GM06990 (cell line): ENCODE measurements at regions not wholly inside any gene's neighbourhood (a gene's known extent, or its start where the extent isn't known, plus 50 kb on each side); places are given as distances from the start of the nearest gene placed in this dataset.

ENCODE experiments used
- DNase-seq: peaks from one replicate; pipeline ENCODE4 v3.0.0-alpha.2; 2011; ENCODE audit not compliant: insufficient read length; ENCODE audit errors: extremely low read depth
- H3K27me3 ChIP-seq: replicated peaks from 2 replicates; pipeline ENCODE4 v1.6.0; 2011; ENCODE audit warnings: low read length; ENCODE audit not compliant: control insufficient read depth, insufficient read depth
- H3K36me3 ChIP-seq: 2 replicates; pipeline ENCODE4 v1.5.1; 2011; ENCODE audit warnings: low read length; ENCODE audit not compliant: control insufficient read depth, insufficient read depth
- H3K4me3 ChIP-seq: replicated peaks from 2 replicates; pipeline ENCODE4 v1.5.1; 2011; ENCODE audit warnings: low read depth, mild to moderate bottlenecking, control low read depth, low read length
- CTCF ChIP-seq: IDR thresholded peaks from 2 replicates; pipeline ENCODE4 v1.5.1; 2011; ENCODE audit warnings: low read length, control low read depth, mild to moderate bottlenecking, inconsistent platforms; ENCODE audit not compliant: insufficient read depth, poor library complexity, severe bottlenecking

DNA sequence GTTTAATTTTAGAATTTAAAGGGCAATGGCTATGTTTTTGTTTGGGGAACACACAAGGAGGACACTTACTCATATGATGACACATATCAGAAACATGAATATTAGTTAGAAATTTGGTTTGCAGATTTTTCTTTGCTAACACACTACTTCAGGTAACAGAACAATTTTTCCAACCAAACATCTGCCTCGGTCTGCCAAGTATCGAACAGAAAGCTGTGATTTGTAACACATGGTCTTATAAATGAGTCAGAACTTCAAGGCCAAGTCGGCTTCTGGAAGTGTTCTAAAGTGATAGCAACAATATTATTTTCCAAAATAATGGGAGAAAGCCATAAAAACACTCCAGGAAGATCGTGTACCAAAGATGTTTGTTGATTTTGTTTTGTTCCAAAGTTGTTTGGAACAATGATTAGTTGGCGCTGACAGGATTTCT lies 75.9 kb upstream of the PMFBP1 start:
- H3K27me3 ChIP-seq: no peaks in the 10 kb centered on the region

GRCh38 chr16:72246423-72246822 lies 74.5 kb upstream of the PMFBP1 start:
- peak; percentile 4 for DNase-seq
- no peaks in the 10 kb centered on the region for H3K36me3 ChIP-seq
- no peak for TF ChIP-seq CTCF
- H3K27me3 ChIP-seq: no peaks in the 10 kb centered on the region
- H3K4me3 ChIP-seq: no peak overlapping the region

More for the DNA sequence above, 75.9 kb upstream of the PMFBP1 start:
- no peak overlapping the region for H3K4me3 ChIP-seq
- TF ChIP-seq CTCF: no peak
- DNase-seq: no peak
- H3K36me3 ChIP-seq: no peaks in the 10 kb centered on the region

- Histone ChIP-seq H3K27me3 (no peaks in the 10 kb centered on the region), H3K4me3 (no peak overlapping the region)
- no peak for DNase-seq
Observed at GRCh38 chr16:72244853-72245252, 72.9 kb upstream of the PMFBP1 start.

DNA sequence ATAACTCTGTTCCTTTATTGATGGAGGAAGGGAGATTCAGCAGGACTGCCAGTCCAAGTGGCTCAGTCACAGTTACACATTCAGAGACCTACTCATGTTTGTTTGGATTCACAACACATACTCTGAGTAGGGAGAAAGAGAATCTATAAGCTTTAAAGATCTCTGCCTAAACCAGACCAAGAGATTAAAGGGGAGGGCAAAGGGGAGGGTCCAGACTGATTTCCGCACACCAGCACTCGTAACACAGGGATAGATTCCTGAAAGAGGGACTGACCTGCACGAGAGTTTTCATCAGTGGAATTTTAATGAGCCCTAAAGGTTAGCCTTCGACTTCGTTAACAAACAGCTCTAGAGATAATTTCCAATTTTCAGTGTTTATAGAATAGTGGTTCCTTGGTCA lies 71.7 kb upstream of the PMFBP1 start:
- Histone ChIP-seq H3K27me3 (no peaks in the 10 kb centered on the region), H3K4me3 (no peak overlapping the region), H3K36me3 (no peaks in the 10 kb centered on the region)
- DNase-seq: no peak
- no peak for TF ChIP-seq CTCF

More at GRCh38 chr16:72244853-72245252, 72.9 kb upstream of the PMFBP1 start:
- TF ChIP-seq CTCF: no peak
- no peaks in the 10 kb centered on the region for H3K36me3 ChIP-seq

- H3K27me3 ChIP-seq: no peaks in the 10 kb centered on the region
- no peaks in the 10 kb centered on the region for H3K36me3 ChIP-seq
- DNase-seq: no peak
- H3K4me3 ChIP-seq: no peak overlapping the region
- TF ChIP-seq CTCF: no peak
Observed at GRCh38 chr16:72242757-72243156, 70.8 kb upstream of the PMFBP1 start.

GRCh38 chr16:72241930-72242329 lies 70.0 kb upstream of the PMFBP1 start:
- no peaks in the 10 kb centered on the region for H3K27me3 ChIP-seq
- no peaks in the 10 kb centered on the region for H3K36me3 ChIP-seq
- TF ChIP-seq CTCF: peak; percentile 66
- DNase-seq: no peak
- H3K4me3 ChIP-seq: no peak overlapping the region
